Small intestine (tissue), 7 donors: ENCODE measurements at regions not wholly inside any gene's neighbourhood (a gene's known extent, or its start where the extent isn't known, plus 50 kb on each side); places are given as distances from the start of the nearest gene placed in this dataset.

ENCODE experiments used
- DNase-seq, 2 donors: peaks; one replicate each; pipeline versions ENCODE4 v3.0.0 to v3.0.0-alpha.2; 2013
- FAIRE-seq: peaks from 2 replicates; lab custom pipeline; 2012; peaks lifted over from hg19 to GRCh38; lab: Jason Lieb, UNC
- H3K27ac ChIP-seq, 3 donors: one replicate each; pipeline ENCODE4 v1.5.1; 2013; ENCODE audit warnings: low read length in 2 of 3, mild to moderate bottlenecking in 2 of 3, control low read depth in 1 of 3, inconsistent platforms in 1 of 3, low read depth in 1 of 3, moderate library complexity in 1 of 3
- H3K27me3 ChIP-seq, 3 donors: one replicate each; pipeline ENCODE4 v1.6.1; 2013; ENCODE audit warnings: low read length in 3 of 3, inconsistent platforms in 1 of 3; ENCODE audit not compliant: control insufficient read depth in 3 of 3, insufficient read depth in 3 of 3
- H3K36me3 ChIP-seq, 3 donors: one replicate each; pipeline ENCODE4 v1.6.1; 2013; ENCODE audit warnings: low read length in 3 of 3, inconsistent platforms in 1 of 3, low read depth in 1 of 3, mild to moderate bottlenecking in 1 of 3, moderate library complexity in 1 of 3; ENCODE audit not compliant: control insufficient read depth in 3 of 3, insufficient read depth in 2 of 3
- H3K4me1 ChIP-seq, 3 donors: one replicate each; pipeline ENCODE4 v1.6.1; 2013; ENCODE audit warnings: low read length in 2 of 3, inconsistent platforms in 1 of 3, low read depth in 1 of 3, mild to moderate bottlenecking in 1 of 3, moderate library complexity in 1 of 3; ENCODE audit not compliant: control insufficient read depth in 3 of 3, insufficient read depth in 2 of 3
- H3K4me3 ChIP-seq, 3 donors: one replicate each; pipeline ENCODE4 v1.5.1; 2013; ENCODE audit warnings: low read length in 3 of 3, control low read depth in 1 of 3, inconsistent platforms in 1 of 3, low read depth in 1 of 3, mild to moderate bottlenecking in 1 of 3, moderate library complexity in 1 of 3
- H3K9me3 ChIP-seq, 2 donors: one replicate each; pipeline ENCODE4 v1.6.1; 2013; ENCODE audit warnings: low read depth in 1 of 2, low read length in 1 of 2; ENCODE audit not compliant: control insufficient read depth in 2 of 2, insufficient read depth in 1 of 2
- WGBS, 3 donors: extraction: QIAGEN DNeasy Blood & Tissue Kit; methylation state at CpG; one replicate each; pipeline ENCODE4 v1.1.7; 2013; 5-methylcytosine and 5-hydroxymethylcytosine counted together
- donor health status: healthy with polysubstance abuse.
- donor health status: control.
- donor health status: control.
- donor health status: Bipolar disorder and iron deficiency.
- donor health status: healthy.

DNA sequence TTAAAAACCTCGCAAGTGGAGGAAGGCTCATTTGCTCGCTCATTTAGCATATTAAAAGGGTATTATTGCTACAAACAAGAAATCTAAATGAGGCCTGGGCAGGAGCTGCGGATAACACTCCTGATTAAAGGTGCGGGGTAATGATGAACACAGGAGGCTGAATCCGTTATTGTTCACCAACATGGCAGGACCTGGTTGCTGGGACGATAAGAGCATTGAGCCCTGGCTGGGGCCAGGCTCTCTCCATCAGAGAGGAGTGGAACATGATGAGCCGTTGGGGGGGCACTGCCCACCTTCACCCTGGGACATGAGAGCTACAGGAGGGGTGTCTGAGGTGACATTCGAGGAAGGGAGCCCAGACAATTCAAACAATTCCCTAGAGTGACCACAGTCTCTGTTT is 211.7 kb downstream of the NXPE2 start:
- H3K27ac ChIP-seq = no peak overlapping the region
- DNase-seq (no peak), FAIRE-seq (no peak)
- no peak overlapping the region for H3K4me3 ChIP-seq
- no peaks in the 10 kb centered on the region for H3K36me3 ChIP-seq
- H3K4me1 ChIP-seq = peaks cover 0 to 11% (median 0%) of the 10 kb centered on the region in 3 donors
- H3K27me3 ChIP-seq = peaks cover 0 to 2% (median 0%) of the 10 kb centered on the region in 3 donors
- no peaks in the 10 kb centered on the region for H3K9me3 ChIP-seq
- 18 to 43% (median 33%) methylated on average over 8 of the region's 8 CpGs for WGBS, 3 donors

DNA sequence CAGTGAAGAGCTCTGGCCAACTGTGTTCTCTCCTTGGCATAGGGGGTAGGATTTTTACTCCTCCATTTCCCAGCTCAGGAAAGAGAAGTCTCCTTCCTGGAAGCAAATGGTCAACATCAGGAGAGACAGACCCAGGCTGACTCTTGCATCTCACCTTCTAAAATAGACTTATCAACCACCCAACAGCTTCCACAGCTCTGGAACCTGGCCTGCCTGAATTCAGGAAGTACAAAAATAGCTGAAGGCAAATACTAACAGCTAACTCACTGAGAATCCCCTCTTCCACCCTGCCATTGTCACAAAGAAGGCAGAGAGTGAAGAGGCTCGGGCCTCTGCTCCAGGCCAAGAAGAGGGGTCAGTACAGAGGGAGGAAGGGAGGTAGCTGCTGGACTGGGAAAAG is 213.6 kb downstream of the NXPE2 start:
- no peak overlapping the region for H3K27ac ChIP-seq
- 70 to 71% (median 71%) methylated on average over 1 of the region's 1 CpG for WGBS, 3 donors

DNA sequence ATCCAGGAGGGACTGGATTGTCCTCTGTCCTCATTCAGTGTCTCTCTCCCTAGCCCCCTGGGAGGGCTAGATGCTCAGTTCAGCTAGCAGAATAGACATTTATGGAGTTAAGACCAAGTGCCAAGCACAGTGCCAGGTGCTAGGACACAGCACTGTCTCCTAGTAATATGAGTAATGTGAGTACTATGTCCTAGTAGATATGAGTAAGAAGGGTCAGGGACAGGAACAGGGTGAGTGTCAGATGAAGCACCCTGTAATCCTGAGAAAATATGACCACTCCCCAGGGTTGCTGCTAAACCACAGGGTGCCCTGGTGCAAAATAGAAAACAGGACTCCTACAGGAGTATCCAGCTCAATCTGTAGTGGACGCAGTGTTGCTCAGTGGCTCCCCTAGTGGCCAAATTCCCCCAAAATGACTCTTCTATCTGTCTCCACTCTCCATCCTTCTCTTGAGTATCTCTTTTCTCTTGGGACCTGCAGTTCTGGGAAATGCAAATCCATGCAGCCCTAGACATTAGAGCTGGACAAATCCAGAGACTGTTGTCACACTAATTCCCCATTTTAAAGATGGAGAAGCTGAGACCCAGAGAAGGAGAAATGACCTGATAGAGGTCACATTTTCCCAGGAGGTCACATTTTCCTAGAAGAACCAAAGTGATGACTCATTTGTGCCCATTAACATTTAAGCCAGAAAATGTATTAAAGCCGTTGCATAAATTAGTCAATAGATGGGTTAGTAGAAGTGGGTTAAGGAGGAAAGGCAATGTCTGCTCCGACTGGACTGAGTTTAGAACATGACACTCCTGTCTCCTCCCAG is 214.3 kb downstream of the NXPE2 start:
- Histone ChIP-seq H3K4me1 (peaks cover 0 to 11% (median 0%) of the 10 kb centered on the region in 3 donors), H3K9me3 (no peaks in the 10 kb centered on the region), H3K27ac (no peak overlapping the region), H3K4me3 (no peak overlapping the region), H3K27me3 (peaks cover 0 to 2% (median 0%) of the 10 kb centered on the region in 3 donors), H3K36me3 (no peaks in the 10 kb centered on the region)
- FAIRE-seq (no peak), DNase-seq (no peak)
- WGBS, 3 donors = 83 to 89% (median 87%) methylated on average over 3 of the region's 3 CpGs

More for the DNA sequence above, 213.6 kb downstream of the NXPE2 start:
- no peak overlapping the region for H3K4me3 ChIP-seq
- DNase-seq (no peak), FAIRE-seq (no peak)
- no peaks in the 10 kb centered on the region for H3K36me3 ChIP-seq
- no peaks in the 10 kb centered on the region for H3K9me3 ChIP-seq
- peaks cover 0 to 2% (median 0%) of the 10 kb centered on the region in 3 donors for H3K27me3 ChIP-seq
- peaks cover 0 to 11% (median 0%) of the 10 kb centered on the region in 3 donors for H3K4me1 ChIP-seq

DNA sequence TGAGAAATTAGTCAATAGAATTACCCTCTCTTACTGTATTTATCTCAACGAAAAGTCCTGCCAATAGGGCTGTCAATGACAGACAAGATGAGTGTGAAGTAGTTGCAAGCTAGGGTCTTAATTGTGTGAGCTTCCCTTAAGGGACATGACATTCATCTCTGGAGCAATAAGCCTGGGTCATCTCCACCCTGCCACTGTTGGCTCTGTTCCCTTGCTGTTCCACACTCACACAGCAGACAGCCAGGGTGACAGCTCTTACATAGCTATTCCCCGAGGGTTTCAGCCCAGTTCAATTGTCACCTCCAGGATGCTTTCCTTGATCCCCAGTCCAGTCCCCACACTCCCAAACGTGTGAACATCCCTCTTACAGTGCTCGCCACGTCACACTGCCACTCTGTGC is 215.0 kb downstream of the NXPE2 start:
- 68 to 84% (median 80%) methylated on average over 5 of the region's 5 CpGs for WGBS, 3 donors
- no peak for FAIRE-seq
- DNase-seq = no peak
- peaks cover 0 to 2% (median 0%) of the 10 kb centered on the region in 3 donors for H3K27me3 ChIP-seq
- H3K27ac ChIP-seq = no peak overlapping the region
- no peaks in the 10 kb centered on the region for H3K36me3 ChIP-seq
- H3K4me1 ChIP-seq = peaks cover 0 to 11% (median 0%) of the 10 kb centered on the region in 3 donors
- no peaks in the 10 kb centered on the region for H3K9me3 ChIP-seq
- H3K4me3 ChIP-seq = no peak overlapping the region

DNA sequence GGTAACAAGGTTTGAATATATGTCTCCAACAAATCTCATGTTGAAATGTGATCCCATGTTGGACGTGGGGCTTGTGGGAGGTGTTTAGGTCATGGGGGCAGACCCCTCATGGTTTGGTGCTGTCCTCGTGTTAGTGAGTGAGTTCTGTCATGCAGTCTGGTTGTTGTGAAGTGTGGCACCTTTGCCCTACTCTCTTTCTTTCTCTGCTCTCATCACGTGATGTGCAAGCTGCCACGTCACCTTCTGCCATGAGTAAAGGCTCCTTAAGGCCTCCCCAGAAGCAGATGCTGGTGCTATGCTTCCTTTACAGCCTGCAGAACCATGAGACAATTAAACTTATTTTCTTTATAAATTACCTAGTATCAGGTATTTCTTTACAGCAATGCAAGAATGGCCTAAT is 218.3 kb downstream of the NXPE2 start:
- 47 to 70% (median 49%) methylated on average over 4 of the region's 4 CpGs for WGBS, 3 donors
- FAIRE-seq (no peak), DNase-seq (no peak)
- Histone ChIP-seq H3K4me3 (no peak overlapping the region), H3K4me1 (no peaks in the 10 kb centered on the region), H3K27ac (no peak overlapping the region), H3K36me3 (no peaks in the 10 kb centered on the region), H3K27me3 (peaks cover 0 to 2% (median 0%) of the 10 kb centered on the region in 3 donors), H3K9me3 (peaks cover 0 to 4% of the 10 kb centered on the region in 2 donors)

DNA sequence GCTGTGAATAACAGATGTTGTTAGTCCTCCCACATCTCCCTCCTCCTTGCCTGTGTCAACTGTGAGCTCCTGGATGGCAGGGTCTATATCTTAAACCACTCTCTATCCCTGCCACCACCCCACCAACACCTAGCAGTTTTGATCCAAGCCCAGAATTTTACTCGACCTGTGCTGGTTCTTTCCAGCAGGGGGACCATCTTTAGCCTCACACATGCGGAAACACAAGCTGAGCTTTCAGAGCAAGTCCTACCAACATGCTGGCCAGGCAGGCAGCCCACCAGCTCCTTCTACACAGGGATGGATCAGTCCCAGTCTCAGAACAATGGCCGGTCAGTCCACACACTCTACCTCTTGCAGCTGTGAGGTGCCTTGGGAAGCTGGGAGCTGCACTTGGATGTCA is 231.5 kb downstream of the NXPE2 start:
- Histone ChIP-seq H3K27me3 (peaks cover 0 to 3% (median 0%) of the 10 kb centered on the region in 3 donors), H3K4me3 (no peak overlapping the region), H3K4me1 (no peaks in the 10 kb centered on the region), H3K9me3 (no peaks in the 10 kb centered on the region), H3K27ac (no peak overlapping the region), H3K36me3 (no peaks in the 10 kb centered on the region)
- DNase-seq (no peak), FAIRE-seq (no peak)
- WGBS, 3 donors = 59 to 66% (median 60%) methylated on average over 3 of the region's 3 CpGs

DNA sequence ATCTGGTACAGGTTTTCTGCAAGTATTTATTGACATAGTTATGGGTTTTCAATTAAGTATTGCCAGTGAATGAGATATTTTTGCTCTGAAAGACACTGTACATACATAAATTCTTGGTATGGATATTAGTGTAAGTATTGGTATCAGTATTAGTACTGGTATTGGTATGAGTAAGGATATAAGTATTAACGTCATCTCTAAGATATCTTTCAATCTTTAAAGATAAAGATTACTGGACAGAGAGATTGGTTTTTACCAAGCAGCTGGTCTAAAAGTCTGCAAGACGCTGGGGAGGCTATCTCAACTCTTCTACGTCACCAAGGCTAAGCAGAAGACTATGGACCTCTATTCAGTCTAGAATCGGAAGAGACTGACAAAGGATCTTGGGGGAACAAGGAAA is 234.5 kb downstream of the NXPE2 start:
- no peak for FAIRE-seq
- Histone ChIP-seq H3K27ac (no peak overlapping the region), H3K9me3 (no peaks in the 10 kb centered on the region), H3K4me3 (no peak overlapping the region), H3K4me1 (no peaks in the 10 kb centered on the region), H3K36me3 (no peaks in the 10 kb centered on the region), H3K27me3 (peaks cover 0 to 3% (median 0%) of the 10 kb centered on the region in 3 donors)
- no peak for DNase-seq
- 58 to 83% (median 63%) methylated on average over 4 of the region's 4 CpGs for WGBS, 3 donors

DNA sequence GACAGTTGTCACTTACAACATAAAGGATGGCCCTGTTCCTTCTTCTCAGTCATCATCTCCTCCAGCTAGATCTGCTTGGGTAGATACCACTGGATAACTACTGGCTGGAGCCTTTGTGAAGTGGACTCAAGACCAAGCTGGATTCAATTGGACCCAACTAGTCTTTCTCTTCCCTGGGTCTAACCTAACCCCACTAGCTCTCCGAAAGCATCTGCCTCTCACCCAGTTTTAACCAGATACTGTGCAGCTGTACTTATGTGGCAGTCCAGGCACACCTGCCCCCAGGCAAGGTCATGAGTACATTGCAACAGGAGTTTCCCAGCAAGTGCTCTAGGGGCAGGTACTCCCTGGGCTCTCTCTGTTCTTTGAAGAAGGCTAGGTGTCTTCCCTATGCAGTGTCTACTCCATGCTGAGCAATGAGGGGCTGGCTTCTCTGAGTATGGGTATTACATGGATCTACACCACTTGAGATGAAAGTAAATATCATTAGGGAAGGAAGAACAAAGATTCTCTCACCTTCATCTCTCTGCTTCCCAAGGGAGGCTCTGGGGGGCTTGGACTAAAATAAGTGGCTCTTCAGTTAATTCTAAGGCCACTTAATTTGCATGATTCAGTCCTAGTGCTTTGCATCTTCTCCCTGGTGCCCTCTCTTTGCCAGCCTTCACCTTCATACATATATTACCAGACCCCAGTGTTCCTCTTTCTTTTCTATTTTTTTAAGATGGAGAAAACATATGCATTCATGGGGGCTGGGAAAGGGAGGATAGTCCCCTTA is 236.1 kb downstream of the NXPE2 start:
- Histone ChIP-seq H3K27ac (no peak overlapping the region), H3K4me3 (no peak overlapping the region), H3K4me1 (no peaks in the 10 kb centered on the region), H3K9me3 (no peaks in the 10 kb centered on the region), H3K27me3 (peaks cover 0 to 3% (median 2%) of the 10 kb centered on the region in 3 donors), H3K36me3 (no peaks in the 10 kb centered on the region)
- DNase-seq (no peak), FAIRE-seq (no peak)
- WGBS, 3 donors = 90 to 92% (median 90%) methylated on average over 1 of the region's 1 CpG
